Stimulated activated CD4-positive, alpha-beta T cell treated with anti-CD3 and anti-CD28 coated beads, Interleukin-2, amount 100 ng/mL, for 48 hours (primary cell): ENCODE measurements at regions not wholly inside any gene's neighbourhood (a gene's known extent, or its start where the extent isn't known, plus 50 kb on each side); places are given as distances from the start of the nearest gene placed in this dataset.

Experiments used
- DNase-seq, 2 donors: peaks; one replicate each; pipeline ENCODE4 v3.0.0-alpha.2; 2020

DNA sequence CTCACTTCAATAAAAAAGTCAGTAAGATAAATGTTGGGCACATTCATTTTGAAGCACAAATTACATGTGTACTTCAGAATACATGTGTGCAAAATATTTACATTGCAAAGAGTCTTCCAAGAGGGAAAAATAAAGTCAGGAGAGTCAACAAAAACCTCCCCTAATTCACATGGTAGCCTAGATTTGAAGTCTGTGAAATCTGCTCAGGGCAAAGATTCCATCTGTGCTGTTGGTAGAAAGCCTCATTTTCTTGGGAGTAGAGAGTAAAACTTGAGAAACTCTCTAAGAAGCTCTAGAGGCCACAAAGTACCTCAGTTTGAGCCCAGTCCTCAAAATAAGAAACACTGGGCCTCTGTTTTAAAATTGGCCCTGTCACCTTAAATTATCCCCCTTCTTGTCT, 303.4 kb downstream of the RAB28 start:
- no peak for DNase-seq

DNA sequence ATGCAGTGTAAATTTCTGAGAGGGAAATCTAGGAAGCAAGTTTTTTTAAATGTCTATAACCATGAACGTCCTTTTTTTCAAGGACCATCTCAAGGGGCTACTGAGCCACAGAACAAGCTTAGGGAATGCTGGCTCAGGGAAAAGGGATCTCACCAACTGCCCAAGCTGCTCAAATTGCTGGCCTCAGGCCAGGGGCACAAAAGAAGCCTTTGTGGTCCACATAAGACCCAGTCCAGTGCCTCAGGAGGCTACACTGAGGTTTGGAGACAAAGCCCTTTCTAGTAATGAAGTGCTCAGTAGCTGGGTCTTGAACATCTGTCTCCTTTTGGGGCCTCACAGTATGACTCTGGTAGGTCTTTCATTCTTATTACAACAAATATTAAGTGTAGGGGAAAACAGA, 305.5 kb downstream of the RAB28 start:
- DNase-seq = no peak

DNA sequence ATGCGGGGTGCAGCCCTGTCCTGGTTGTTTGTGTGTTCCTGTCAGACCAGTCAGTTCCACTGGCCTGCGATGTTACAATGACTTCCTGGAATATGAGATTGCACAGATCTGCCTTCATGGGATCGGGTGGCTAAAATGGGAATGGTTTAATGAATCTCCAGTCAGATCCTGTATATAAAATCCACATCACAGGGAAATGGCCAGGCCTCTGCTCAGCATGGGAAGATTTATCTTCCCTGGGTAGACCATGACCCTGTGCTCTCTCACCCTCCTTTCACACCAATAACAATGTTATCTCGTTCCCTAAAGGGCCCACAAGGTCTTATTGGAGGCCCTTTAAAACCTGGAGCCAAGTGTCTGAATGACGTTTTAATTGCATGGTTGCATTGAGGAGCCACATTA, 307.4 kb downstream of the RAB28 start:
- DNase-seq = no peak

DNA sequence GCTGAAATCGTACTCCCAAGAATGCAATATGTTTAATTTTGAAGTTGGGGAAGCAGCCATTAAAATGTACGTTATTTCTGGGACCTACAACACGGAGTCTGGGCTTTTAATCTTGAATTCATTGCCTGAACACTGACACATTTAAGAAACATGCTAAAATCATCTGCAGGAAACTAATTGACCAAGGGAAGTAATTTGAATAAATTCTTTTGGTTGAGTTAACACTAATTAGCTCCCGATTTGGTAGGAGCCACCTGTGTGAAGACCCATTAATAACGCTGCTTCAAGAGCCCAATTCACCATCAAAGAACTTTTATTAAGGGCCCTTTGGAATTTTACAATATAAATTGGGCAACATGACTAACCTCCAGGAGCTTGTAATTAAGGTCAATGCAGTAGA, 309.2 kb downstream of the RAB28 start:
- no peak for DNase-seq

DNA sequence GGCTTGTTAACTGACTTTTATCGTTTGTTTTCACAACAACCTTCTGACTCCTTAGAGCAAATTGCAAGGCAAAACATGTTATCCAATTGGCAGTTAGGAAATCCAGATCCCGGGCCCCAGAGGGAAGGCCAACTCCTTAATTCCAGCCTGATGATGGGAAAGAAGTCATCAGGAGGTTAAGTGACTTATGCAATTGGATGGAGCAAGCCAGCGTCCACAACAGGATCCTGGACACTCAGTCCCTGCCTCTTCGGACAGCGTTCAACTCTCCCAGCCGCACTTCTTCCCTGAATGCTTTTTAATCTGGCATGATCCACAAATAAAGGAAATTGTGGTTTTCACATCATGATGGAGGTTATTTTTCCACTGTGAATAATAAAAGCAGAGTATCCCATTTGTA, 310.1 kb downstream of the RAB28 start:
- DNase-seq = no peak

DNA sequence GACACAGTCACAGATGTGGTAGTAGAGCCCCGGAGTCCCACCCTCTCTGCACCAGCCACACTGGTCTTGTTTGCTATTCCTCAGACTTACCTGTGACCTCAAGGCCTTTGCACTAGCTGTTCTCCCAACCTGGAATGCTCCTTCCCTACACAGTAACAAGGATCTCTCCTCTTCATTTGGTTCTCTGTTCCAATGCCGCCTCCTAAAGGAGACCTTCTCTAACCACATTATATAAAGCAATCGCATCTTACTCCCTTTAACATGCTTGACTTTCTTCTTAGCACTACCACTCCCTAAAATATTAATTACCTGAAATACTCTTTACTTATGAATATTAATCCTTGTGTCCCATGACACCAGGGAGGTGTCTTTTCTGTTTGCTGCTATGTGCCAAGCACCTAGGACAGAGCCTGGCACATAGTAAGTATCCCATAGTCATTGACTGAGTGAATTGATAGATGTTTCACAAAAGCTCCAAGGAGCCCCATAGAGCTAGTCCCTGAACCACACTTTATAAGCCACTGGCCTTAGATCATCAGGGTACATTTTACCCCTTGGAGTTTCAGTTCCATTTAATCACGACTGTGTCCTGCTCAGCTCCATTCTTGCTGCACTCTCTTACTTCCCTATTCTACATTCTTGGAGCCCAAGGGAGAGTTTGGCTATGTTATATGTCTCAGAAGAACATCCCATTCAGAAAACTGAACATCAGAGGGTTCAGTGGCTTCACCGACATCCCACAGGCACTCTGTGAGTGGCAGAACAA, 312.7 kb downstream of the RAB28 start:
- no peak for DNase-seq

DNA sequence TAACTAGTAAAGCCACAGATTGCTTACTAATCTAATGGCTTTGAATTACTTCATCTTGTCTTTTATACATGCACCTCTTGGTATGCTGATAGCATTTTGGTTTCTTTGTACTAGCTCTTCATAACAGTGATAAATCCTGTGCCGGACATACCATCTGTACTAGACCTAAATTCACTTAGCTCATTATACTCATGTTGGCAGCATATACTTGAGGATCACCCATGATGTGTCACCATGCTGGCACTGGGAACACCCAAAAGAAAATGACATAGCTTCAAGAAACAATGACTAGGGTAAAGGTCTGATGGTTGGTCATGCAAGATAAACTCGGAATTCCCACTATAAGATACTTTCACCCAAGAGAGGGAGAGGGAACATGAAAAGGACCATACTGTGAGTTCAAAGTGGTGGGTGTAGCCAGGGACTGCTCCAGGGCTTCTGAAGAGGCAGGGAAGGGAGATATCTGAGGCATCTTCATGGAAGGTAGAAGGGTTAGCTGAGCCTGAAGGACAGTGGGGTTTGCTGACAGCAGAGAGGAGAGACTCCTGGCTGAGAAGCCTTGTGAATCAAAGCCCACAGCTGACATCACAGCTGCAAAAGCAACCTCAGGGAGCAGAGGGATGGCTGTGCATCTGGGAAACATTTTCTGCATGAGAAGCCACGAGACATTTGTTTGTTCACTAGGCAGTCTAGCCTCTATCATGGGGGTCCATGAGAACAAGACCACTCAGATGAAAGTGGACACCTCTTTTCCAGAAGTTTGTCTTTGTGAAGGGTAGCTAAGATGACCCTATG, 314.2 kb downstream of the RAB28 start:
- DNase-seq = no peak

DNA sequence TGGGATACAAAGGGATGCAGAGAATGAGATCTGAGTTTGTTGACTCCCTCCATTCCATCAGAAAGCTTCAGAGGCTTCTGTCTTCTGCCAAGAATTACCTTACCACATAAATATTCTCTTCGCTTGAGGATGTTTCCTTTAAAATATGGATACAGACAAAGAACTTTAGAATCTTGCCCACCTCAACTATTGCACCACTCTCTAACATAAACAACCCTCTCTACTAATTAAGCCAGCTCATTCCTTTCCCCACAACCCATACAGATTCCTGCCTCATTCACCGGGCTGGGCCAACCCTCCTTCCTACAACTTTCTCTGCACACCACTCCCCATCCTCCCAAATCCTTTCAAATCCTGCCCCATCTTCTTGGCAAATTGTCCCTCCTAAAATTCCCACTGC, 315.8 kb downstream of the RAB28 start:
- no peak for DNase-seq

DNA sequence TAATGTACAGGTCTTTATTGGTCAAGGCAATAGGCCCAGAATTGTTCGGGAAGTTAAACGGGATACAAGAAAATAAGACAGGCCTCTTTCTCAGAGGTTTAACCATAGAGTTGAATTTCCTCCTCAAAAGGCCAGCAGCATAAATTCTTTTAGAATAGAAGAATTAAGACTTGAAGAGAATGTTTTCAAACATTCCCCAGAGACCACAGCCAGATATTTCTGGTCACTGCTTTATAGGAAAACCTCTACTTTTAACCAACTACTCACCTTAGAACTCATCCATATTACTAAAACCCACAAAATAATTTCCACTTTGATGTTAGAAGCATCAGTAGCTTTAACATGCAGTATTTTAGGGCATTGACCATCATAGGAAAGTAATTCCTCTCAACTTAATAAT, 317.9 kb downstream of the RAB28 start:
- no peak for DNase-seq

DNA sequence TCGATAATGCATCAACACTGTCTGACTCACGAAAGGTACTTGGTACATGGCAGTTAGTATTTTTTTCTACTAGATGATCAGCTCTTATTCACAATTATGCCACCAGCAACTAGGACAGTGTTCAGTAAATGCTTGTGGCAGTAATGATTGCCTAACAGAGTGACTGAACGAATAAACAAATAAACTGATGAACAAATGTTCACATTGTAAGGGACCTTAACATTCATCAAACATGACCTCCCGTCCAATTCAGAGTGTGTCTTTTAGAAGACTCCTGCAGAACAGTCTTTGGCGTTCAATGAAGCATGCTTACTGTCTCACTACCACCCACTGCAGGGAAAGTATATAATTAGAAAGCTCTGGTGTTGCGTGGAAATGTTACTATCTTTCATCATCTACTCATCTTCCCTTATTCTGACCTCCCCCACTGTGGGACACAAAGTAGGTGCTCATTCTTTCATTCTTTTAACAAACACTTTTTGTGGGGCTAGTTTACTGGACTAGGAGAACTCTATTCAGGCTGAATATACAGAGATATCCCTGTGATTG, 319.3 kb downstream of the RAB28 start:
- no peak for DNase-seq

DNA sequence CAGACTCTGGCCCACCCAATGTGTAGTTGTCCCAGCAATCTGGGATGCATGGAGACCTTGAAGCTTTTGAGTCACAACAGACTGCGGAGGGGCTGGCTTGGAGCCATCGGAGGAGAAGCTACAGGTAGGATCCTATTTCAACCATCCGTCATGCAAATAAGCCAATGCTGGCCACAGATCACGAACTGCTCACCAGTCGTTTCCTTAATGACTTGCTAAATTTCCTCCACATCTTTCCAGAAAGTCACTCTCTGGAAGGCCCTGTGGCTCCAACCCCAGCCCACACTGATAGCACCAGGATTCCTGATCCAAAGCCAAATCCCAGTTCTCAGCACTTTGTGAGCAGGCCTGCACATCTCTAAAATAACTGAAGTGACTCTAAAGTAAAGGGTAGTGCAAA, 321.3 kb downstream of the RAB28 start:
- DNase-seq = no peak

DNA sequence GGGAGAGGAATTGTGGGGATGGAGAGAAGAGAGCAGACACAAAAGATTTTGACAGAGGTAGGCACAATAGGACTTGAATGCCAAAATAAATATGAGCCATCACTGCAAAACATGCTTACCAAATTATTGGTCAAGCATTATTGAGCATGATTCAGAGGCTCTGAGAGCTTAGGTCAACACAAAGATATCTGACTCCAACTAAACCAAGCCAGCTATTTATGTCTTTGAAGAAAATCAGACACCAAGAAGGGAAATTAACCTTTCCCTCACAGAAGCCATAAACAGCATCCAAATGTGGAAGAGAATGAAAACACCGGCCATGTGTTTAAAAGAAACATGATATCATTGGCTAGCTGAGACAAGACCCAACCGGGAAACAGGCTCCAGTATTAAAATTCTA, 323.2 kb downstream of the RAB28 start:
- no peak for DNase-seq

DNA sequence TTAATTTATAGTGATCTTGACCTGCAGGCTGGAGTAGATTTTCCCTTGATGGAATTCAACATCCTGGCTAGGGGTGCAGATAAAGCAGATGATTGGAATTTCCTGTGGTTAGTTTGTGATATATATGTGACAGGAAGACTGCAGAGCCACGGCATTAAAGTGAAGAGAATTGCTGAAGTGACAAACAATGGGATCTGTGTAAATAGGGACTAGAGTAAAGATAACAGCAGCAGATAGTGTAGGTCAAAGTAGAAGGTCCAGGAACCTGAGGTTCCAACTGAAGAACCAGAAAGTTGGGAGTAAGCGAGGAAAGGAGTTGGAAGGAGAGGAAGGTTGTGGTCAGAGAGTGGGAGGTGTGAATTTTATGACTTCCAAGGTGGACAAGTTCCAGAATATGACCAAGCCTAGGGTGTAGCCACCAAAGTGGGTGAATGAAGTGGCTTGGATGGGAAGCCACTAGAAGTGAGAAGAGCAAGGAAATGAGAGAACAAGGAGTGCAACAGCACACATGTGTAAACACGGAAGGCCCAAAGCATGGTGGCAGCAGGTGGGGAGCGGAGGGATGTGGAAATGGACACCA, 325.0 kb downstream of the RAB28 start:
- DNase-seq = no peak

DNA sequence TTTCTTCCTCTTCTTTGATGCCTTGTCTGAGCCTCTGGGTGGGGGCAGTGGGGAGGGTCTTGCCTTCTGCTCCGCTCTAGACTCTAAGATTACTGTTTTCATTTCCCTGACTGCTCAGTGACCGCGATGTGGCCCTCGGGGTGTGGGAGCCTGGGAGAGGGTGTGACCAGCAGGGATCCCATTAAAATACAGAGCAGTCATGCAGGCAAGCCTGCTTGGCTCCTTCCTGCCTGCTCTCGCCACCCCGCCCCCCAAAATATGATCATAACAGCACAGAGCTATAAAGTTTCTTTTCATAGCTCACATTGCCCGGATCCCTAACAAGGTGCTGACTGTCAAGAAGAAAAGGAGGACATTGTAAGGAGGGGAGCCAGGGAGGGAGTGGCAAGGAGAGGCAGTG, 332.9 kb downstream of the RAB28 start:
- DNase-seq = no peak

DNA sequence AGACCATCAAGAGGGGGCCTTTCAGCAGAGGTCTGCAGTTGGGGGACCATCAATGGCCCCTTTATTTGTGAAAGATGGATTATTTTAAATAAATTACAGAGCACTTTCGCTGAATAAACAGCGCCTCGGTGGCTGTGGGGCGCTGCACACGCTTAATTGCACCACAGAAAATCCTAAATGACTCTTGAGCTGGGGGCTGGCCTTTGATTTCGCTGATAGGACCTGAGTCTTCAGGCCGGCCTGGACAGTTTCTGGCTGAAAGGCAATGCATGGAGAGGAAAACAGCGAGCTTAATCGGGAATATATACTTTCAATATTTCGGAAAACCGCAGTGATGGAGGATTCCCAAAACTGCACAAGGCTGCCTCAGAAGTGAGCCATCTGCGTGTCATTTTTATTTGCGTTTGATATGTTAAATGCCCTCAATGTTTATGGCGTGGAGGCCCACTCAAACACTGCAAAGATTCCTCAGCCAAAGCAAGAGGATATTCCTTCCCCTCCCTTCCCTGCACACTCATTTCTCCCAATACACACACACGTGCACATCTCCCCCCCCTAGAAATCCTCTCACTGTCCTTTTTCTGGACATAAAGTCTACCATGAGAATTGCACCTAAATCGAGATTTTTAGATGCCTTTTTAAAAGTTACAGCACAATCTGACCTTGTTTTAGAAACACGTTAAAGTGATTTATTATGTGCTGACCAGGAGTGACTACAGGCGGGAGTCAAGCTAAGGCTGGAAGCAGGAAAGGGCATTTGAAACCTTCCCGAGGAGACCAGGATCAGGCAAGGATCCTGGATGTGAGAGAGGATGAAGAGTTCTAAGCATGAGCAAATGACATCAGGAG, 340.7 kb downstream of the RAB28 start:
- no peak for DNase-seq

DNA sequence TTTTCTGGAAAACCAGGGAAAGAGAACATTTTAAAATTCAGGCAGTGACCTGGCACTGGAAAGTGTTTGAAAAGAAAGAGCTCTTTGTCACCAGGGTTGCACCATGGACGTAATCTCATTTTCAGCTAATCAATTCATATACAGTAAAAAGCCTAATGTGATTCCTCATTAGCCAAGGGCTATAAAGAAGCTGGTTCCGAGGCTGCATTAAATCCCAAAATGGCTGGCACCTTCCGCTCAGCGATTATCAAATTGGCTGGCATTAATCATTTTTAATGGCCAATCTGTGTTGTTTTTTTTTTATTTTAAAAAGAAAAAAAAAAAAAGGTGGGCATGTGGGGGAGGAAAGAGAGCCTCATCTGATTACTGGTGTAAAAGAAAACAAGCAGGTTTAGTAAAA, 341.4 kb downstream of the RAB28 start:
- no peak for DNase-seq

DNA sequence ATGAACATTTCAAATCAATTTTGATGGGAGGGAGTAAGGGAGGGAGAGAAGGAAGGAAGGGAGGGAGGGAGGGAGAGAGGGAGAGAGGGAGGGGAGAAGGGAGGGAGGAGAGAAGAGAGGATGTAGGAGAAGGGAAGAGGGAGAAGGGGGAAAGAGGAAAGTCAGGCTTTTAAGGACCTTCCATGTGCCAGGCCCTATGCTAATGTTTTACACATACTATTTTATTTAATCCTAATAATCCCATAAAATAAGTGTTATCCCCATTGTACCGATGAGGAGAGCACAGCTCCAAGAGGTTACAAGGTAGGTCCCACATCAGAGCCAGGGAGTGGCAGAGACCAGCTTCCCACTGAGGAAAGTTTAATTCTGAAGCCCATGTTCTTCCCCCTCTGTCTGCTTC, 341.9 kb downstream of the RAB28 start:
- DNase-seq = no peak

DNA sequence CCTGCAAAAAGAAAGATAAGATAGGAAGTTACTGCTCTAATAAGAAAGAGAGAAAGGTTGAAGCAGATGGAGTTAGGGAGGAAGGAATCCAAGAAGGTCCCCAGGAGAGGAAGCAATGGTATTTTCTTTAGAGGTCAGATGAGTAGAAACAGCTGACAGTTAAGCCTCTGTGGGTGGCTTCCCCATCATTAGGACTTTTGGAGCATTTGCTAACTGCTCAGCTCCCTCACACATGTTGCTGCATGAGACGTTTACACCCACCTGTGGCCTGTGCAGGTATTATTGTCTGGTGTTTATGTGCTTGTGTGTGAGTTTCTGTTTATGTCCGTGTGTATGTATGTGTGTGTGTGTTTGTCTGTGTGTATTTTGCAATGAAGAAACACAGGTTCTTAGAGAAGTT, 346.8 kb downstream of the RAB28 start:
- no peak for DNase-seq

DNA sequence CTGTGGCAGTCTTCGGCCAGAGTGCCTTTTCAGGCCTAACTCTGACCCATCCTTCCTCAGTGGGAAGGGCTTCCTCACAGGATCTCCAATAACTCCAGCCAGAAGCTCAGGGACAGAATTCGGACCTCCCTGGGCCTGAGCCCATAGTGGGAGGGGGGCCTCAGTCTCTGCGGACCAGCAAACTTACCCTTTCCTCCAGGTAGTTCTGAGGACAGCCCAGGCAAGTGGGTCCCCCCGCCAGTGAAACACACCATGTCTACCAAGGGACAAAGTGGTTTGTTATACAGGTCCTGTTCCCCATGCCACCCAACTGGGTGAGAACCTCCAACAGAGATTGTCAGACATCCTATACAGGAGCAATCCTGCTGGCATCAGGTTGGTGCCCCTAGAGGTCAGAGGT, 350.4 kb downstream of the RAB28 start:
- DNase-seq = no peak

DNA sequence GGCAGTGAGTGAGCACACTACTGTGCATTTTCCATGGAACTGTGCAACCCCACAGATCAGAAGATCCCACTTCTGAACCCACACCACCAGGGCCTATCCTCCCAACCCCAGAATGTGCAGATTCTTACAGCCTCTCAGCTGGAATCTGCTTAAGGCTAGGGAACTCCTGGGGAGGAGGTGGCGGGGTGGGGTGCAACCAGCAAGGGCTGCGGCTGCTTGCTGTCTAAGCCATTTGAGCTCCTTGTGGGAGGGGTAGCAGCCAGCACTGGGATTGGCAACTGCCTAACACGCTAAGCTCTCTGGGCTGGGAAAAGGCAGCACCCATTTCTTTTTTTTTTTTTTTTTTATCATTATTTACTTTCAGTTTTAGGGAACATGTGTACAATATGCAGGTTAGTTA, 353.3 kb downstream of the RAB28 start:
- no peak for DNase-seq

DNA sequence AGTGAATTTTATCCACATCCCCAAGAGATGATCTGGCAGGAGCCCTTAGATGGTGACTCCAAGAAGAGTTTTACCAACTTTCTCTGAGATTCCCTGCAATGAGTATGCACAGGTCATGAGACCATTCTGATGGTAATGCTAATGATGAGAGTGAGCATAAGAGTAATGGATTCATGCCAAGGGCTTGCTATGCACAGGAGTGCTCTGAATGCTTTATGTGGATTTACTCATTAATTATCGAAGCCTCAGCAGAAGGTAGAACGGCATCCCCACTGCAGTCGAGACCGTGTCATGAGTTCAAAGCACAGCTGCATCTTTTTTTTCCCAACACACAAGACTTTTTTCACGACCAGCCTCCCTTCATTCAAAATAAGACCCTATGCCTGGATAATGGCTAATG, 355.0 kb downstream of the RAB28 start:
- no peak for DNase-seq

DNA sequence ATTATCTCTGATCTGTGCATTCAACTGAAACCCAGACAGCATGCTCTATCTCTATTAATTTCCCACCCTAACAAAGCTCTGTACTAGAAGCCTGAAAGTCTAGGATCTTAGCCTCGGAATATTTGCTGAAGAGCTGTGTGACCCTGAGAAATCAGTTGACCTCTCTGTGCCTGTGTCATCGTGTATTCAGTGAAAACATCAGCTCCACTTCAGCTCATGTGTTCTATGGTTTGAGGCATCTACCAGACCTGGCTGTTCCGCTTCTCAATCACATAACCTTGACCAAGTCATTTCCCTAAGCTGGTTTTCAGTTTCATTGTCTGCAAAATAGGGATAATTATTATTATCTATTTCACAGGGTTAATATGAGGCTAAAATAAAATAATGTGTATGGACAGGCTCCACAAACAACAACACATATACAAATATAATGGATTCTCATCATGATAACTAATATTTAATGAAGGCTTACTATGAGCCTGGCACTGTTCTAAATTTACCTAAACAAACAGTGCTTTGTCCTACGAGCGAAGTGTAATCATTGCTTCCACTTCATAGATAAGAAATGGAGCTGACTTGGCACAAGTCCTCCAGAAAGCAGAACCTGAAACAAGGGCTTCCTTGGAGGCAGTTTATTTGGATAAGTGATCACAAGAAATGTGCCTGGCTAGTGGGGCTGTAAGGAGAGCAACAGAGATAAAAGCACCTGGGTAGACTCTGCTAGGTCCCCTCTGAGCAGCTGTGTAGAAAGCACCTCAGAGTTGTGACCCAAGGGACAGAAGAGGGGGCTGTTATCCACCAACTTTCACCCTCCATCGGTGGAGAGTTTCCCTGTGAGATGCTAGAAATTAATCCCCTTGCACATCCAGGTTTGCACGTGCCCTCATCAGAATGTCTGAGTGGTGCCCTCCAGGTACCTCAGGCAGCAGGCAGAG, 356.9 kb downstream of the RAB28 start:
- no peak for DNase-seq
